ENCODE measurements at regions not wholly inside any gene's neighbourhood (a gene's known extent, or its start where the extent isn't known, plus 50 kb on each side); places are given as distances from the start of the nearest gene placed in this dataset.

DNA sequence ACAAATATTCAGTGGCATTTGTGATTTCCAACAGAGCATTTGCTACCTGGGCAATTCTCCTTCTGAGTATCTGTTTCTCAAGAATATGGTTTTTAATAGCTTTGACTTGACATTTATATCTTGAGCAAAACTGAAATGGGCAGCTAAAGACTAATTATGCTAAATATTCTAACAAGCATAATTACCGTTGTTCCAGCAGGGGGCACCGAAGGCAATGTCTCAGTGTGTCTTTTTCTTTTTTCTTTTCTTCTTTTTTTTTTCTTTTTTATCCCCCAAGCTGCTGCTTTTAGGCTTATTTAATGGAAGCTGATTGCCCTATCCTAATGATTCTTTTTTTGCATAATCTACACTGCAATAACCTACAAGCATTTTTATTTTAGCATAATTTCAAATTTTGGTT is 138.9 kb upstream of the NABP1 start:
- TF ChIP-seq, protein P1, sequence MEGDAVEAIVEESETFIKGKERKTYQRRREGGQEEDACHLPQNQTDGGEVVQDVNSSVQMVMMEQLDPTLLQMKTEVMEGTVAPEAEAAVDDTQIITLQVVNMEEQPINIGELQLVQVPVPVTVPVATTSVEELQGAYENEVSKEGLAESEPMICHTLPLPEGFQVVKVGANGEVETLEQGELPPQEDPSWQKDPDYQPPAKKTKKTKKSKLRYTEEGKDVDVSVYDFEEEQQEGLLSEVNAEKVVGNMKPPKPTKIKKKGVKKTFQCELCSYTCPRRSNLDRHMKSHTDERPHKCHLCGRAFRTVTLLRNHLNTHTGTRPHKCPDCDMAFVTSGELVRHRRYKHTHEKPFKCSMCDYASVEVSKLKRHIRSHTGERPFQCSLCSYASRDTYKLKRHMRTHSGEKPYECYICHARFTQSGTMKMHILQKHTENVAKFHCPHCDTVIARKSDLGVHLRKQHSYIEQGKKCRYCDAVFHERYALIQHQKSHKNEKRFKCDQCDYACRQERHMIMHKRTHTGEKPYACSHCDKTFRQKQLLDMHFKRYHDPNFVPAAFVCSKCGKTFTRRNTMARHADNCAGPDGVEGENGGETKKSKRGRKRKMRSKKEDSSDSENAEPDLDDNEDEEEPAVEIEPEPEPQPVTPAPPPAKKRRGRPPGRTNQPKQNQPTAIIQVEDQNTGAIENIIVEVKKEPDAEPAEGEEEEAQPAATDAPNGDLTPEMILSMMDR (IDR thresholded peaks at IDR 0.05): peak; percentile 70; the same call in 1 of the 2 replicates
- TF ChIP-seq TCF7L2 (IDR thresholded peaks at IDR 0.05; ENCODE audit: low read depth, low read length) (no peak), POLR2AphosphoS5 (IDR thresholded peaks at IDR 0.05; ENCODE audit: low read depth, low read length) (no peak)
- TF ChIP-seq, protein P2, sequence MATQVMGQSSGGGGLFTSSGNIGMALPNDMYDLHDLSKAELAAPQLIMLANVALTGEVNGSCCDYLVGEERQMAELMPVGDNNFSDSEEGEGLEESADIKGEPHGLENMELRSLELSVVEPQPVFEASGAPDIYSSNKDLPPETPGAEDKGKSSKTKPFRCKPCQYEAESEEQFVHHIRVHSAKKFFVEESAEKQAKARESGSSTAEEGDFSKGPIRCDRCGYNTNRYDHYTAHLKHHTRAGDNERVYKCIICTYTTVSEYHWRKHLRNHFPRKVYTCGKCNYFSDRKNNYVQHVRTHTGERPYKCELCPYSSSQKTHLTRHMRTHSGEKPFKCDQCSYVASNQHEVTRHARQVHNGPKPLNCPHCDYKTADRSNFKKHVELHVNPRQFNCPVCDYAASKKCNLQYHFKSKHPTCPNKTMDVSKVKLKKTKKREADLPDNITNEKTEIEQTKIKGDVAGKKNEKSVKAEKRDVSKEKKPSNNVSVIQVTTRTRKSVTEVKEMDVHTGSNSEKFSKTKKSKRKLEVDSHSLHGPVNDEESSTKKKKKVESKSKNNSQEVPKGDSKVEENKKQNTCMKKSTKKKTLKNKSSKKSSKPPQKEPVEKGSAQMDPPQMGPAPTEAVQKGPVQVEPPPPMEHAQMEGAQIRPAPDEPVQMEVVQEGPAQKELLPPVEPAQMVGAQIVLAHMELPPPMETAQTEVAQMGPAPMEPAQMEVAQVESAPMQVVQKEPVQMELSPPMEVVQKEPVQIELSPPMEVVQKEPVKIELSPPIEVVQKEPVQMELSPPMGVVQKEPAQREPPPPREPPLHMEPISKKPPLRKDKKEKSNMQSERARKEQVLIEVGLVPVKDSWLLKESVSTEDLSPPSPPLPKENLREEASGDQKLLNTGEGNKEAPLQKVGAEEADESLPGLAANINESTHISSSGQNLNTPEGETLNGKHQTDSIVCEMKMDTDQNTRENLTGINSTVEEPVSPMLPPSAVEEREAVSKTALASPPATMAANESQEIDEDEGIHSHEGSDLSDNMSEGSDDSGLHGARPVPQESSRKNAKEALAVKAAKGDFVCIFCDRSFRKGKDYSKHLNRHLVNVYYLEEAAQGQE (IDR thresholded peaks at IDR 0.05; ENCODE audit: insufficient read depth in 1 of 2, low read depth in 2 of 2, low read length in 1 of 2): no peak

All from Panc1 (cell line).